Islet of Langerhans (tissue), 1 donor: ENCODE measurements at regions not wholly inside any gene's neighbourhood (a gene's known extent, or its start where the extent isn't known, plus 50 kb on each side); places are given as distances from the start of the nearest gene placed in this dataset.
A peak's percentile ranks its signal among the peaks of the same experiment; 100 is the strongest.
"Not testable (repeated sequence)": the region's sequence is repeated elsewhere in the genome, so short reads cannot be mapped to it uniquely, and the experiment has no call there.

ENCODE experiments used
- FAIRE-seq: peaks from one replicate; lab custom pipeline; 2011; peaks lifted over from hg19 to GRCh38; lab: Jason Lieb, UNC

DNA sequence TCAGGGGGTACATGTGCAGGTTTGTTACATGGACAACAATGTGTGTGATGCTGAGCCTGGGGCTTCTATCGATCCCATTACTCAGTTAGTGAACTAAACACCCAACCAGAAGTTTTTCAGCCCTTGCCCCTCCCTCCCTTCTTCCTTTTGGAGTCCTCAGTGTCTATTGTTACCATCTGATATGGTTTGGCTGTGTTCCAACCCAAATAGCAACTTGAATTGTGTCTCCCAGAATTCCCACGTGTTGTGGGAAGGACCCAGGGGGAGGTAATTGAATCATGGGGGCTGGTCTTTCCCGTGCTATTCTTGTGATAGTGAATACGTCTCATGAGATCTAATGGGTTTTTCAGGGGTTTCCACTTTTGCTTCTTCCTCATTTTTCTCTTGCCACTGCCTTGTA lies 186.3 kb downstream of the AEBP2 start:
- not testable (repeated sequence) for FAIRE-seq

DNA sequence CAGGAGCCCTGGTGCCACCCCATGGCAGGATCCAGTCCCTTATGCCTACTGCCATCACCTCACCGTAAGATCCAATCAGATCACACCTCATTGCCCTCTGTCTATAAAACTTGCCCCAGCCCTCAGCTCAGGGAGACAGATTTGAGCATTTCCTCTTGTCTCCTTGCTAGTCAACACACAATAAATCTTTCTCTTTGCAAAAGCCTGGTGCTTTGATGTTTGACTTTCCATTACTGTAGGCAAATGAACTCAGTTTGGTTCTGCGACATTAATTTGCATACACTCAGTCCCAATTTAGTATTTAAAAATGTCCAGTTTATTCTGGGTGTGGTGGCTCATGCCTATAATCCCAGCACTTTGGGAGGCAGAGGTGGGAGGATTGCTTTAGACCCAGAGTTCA lies 188.4 kb downstream of the AEBP2 start:
- no peak for FAIRE-seq

DNA sequence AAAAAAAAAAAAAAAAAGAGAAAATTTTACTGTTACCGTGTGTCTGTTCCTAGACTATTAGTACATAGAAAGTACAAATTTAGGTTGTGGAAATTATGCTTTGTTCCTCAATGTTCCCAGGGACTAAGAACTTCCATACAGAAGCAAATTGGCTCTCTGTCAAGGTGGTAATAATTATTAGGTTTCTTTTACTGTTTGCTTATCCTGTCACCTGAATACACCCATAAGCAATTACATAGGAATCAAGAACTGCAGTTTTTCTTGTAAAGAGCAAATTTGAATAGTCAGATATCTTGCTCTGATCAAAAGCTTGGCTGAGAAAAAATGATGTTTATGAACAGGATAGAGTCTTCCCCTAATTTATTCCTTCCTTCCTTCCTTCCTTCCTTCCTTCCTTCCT lies 191.2 kb downstream of the AEBP2 start:
- FAIRE-seq = no peak

DNA sequence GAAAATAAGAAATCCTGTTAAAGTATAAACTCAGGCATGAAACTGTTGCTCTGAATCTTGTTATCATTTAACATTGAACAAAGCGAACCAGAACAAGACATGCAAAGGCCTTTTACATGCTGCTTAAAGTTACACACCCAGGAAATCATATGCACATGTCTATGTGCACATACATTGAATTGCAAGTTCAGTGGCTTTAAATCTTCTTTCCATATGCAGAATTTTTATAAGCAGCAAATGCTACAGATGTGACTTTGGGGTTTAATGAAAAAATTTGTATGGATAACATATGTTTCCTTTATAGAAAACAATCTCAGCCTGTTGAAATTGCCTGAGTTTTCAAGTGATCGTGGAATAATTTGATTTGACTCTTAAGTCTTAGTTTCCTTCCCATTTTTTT lies 193.9 kb downstream of the AEBP2 start:
- no peak for FAIRE-seq

DNA sequence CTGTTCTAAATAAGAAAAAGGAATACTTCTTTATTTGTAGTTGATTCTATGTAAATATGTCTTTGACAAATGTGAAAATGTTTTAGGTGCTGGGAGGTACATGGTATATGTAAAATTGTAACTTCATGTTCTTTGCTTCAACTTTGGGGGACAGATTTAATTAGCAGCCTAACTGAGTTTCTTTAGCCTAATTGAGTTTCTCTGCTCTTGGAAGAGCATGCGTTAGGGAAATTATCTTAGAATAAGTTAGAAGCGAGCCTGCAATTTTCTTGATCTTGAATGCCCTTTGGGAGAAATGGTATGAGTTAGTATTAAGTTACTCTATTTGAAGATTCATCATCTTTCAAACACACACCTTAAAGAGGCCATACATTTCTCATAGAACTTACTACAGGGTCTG lies 194.3 kb downstream of the AEBP2 start:
- no peak for FAIRE-seq

DNA sequence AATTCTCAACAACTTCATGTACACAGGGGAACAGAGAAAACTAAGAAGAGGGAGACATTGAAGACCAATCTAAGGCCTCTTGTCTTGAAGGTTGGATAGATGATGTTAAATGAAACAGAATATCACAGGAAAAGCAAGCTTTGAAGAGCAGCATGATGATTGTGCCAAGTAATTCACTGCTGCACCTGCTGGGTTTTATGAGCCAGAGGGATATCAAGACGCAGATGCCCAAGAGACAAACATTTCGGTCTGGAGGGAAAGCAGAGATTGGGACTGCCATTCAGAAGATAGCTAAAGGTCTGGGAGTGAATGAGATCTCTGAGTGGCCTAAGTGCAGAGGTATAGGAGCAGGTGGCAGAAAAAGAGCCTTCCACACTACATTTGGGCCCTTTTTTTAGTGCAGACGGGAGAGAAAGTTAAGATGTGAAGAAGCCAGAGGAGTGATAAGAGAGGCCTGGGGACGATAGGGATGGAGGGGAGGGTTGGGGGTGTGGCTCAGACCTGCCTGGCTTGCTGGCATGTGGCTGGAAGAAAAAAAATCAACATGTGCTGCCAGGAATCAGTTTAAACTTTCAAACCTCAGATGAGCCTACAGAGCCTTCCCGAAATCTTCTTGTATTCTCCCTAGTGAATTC lies 200.6 kb downstream of the AEBP2 start:
- no peak for FAIRE-seq

DNA sequence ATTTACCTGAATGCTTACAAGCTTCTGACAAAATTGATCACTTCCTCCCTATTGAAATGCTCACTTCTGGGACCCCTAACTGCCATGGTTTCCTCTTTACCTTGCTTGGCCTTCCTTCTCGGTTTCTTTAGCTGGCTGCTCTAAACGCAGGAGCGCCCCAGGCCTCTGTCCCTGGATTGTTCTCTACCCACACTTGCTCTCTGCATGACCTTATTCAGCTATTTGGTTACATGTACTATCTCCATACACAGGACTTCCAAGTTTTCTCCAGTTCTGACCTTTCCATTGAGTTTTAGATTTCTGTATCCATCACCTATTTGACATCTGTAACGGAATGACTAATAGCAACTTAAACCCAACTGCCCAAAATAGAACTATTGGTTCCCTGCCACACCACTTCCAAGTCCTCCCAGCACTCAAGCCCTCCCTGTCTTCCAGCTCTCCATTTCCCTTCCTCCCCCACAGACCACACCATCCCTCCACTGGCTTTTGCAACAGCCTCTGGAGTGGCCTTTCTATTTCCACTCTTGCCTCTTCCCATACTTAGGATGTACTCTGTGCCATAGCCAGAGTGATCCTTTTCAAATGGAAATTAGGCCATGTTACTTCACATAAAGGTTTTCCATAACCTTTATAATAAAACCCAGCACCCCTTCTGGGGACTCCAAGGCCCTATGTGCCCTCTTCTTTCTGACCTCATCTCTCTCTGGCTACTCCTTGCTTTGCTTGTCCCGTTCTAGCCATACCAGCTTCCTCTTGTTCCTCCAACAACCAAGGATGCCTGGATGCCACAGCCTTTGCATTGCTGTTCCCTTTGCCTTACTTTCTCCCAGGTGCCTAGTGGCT lies 202.2 kb downstream of the AEBP2 start:
- FAIRE-seq = no peak

DNA sequence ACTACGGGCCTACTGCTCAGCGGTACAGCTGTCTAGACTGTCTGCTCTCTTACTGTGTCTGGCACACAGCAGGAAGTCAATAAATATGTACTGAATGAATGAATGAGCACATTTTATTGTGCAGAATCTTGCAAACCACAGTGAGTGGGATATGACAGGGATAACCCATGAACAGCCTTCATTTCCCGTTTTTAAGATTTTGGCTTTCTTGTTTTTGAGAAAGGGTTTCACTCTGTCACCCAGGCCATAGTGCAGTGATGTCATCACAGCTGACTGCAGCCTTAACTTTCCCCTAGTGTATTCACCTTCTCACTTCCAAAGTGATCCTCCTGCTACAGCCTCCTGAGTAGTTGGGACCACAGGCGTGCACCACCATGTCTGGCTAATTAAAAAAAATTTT lies 203.1 kb downstream of the AEBP2 start:
- no peak for FAIRE-seq

DNA sequence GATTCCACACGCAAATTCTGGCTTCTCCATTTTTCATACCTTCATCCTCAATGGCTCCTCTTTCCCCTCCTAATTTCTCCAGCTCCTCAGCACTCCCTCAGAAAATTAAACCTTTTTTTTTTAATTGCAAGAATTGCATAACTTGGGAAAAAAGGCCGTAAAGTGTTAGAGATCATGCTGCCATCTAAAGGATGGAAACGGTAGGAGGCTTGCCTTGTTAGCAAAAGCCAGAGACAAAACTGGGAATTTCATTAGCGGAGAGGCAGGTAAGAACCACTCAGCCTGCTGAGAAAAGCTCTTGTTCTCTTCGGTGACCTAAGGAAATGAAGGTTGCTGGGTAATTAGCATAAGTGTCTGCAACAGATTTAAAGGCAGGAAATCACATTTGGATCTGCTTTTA lies 204.3 kb downstream of the AEBP2 start:
- peak; percentile 62 for FAIRE-seq

DNA sequence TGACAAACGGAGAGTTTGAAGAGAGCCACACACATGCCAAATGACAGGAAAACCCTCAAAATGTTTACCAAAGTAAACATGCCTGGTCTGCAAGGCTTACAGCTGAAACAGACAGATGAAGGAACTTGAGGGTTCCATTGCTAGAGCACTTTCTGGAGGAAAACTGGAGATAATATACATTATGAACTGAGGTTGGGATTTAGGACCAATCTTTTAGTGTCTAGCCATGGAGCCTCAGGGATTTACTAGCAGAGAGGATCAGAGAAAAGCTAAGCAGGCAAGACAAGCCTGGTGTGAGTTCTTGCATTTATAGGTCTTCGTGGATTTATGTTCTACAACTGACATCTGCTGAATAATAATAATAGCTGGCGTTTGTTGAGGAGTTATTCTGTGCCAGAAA lies 205.3 kb downstream of the AEBP2 start:
- FAIRE-seq = no peak

DNA sequence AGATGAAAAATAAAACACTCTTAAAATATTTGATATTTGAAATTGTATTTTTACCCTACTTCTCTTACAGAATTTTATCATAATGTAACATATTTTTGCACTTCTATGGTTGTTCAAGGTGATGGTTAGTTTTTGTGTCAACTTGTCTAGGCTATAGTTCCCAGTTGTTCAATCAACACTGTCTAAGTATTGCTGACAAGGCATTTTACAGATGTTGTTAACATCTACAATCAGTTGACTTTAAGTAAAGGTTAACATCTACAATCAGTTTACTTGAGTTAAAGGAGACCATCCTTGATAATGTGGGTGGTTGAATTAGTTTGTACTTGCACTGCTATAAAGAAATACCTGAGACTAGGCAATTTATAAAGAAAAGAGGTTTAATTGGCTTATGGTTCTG lies 206.5 kb downstream of the AEBP2 start:
- FAIRE-seq = no peak

DNA sequence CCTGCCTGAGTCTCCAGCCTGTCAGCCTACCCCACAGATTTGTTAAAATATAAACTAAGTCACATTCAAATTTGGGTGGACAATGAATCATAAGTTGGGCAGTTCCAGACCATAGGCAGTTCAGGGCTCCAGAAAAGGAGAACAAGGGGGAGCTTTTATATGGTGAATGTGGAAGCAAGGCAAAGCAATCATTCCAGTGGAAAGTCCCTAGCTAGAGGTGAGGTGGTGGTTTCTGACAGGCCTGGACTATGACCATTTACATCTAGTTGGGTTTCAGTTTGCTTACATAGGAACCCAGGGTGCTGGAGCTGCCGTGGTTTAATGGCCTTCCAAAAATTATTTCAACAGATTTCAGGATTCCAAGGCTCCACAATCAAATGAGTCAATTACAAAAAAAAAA lies 207.3 kb downstream of the AEBP2 start:
- no peak for FAIRE-seq

DNA sequence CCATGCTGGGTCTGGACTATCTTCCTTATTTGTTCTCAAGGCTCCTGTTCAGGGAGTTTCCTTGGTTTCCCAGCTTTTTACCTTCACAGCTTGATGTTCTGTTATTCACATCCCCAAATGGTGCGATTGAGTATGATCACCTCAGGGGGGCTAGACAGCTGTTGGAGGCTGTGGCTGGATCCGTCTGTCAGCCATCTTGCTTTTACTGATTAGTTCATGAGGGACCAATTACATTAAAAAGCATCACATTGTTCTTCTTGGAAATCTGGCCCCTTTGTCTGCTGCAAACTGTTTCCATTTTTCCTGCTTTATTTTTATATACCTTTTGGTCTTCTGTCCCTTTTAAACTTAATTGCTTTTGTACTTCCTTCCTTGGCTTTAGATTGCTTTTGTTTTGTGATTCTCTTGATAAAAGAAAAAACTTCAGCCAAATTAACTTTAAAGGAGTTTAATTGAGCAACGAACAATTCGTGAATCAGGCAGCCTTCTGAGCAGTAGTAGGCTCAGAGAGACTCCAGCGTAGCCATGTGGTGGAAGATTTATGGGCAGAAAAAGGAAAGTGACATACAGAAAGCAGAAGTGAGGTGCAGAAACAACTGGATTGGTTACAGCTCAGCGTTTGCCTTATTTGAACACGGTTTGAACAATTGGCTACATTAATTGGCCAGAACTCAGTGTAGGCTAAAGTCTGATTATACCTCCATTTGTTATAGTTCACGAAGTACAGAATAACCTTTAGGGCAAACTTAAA lies 208.7 kb downstream of the AEBP2 start:
- no peak for FAIRE-seq

DNA sequence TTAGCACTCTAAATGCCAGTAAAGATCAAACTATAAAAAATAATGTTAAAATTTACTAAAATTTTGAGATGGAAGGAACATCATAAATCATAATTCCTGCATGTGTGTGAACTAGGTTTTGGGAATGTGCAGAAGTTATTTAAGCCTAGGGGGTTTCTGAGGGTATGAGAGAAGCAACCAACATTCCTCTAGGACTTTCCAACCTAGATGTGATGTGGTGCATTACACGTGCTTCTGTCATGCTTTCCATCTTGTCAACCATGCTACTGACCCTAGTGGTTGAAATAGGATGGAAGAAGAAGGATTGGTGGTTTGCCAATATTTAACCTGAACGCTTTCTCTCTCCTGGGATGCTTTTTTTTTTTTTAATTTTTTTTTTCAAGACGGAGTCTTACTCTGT lies 209.3 kb downstream of the AEBP2 start:
- no peak for FAIRE-seq

DNA sequence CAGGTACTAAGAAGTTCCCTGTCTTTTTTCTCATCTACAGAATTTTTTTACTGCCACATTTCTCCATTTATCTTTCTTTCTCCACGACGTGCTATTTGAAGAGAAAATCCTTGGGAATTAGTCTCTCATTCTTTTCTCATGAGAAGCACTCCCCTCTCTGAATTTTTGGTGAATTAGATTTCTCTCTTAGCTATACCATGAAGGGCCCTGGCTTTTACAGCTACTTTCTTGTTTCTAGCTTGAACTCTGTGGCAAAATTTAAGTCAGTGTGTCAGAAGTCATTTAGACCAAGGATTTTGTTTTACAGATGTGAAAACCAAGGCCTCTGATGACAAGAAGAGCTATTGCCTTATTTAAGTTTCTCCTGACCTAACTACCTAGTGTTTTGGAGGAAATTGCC lies 213.1 kb downstream of the AEBP2 start:
- no peak for FAIRE-seq

DNA sequence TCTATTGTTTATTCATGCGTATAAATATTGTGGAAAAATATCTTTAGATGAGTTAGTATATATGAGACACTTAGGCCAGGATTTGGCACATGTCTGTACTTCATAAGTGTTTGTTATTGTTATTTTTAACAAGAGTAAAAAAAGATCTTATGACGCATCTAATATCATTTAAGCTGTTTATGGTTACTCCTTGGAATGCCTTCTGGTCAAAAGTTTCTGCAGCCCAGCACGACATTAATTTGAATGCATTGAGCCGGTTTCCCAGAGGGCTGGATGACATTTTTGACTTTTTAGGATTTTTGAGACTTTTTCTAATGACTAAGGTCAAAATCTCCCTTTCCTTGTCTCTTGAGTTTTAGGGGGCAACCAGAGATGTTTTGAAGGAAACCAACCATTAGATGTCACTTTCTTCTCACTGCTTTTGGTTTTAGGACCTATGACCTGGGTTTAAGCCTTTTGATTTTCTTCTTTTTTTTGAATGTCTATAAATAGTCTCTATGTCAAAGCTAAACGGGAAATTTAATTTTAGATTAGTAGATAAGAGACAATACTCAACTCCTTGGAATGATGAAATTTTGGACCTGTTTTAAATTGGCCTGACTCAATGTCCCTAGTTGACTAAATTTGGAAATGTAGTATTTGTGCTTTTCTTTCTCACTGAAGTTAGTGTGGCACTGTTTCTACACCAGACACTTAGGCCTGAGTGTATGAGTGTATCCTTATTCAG lies 215.5 kb downstream of the AEBP2 start:
- no peak for FAIRE-seq

DNA sequence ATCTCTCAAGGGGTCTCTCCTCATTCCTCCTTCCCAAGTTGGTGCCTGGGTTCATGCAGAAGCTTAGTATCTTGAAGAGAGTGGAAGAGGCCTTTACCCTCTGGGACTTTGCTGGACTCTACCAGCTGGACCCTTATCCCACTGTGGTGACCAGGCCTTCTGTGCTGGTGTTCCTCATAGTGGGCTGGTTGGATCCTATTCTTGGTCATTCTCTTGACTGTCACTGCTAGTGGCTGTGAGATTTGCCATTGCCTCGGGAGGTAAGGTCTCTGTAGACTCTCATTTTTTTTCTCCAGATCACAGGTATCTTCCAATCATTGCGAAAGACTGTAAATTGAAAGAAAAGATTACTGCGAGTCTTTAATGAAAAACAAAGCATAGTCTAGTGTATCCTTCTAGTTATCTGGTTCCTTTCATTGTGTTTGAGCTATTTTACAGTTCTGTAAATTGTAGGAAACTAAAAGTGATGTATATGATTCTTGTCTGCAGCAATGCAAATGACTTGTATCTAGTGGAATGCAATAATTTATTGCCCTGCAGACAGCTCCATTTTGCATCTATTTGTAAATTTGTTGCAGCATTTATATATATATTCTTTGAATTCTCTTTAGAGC lies 217.9 kb downstream of the AEBP2 start:
- FAIRE-seq = no peak

DNA sequence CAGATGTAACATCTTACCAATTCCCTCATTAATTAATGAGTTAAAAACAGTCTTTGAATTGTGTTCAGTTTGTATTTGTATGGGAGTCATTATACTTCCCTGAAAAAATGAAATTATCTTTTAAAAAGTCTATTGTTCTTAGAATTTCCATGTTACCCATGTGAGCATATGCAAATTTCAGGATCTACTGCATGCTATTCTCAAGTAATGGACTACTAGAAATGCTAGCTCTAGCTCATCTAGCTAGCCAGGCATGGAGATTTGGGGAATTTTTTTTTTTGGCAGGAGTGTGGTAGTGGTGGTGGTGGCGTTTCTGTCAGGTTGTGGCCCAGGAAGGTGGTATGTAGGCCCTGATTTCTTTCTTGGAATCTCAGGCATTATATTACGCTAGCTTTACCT lies 218.4 kb downstream of the AEBP2 start:
- no peak for FAIRE-seq

DNA sequence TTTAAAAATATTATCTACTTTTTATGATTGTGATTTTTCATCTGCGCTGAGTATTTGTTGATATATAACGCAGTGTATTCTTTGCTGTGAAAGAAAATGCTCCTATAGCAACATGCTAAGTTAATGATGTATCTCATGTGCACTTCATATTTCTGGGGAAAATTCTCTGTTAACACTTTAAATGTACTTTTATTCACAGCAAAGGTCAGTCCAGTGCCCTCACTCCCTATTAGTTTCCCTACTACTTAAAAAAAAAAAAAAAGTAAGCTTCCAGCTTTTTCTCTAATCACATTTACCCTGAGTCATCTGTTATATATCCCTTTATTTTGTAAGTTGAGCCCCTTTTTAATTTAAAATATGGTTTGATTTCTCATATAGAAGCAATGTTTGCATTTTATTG lies 219.8 kb downstream of the AEBP2 start:
- FAIRE-seq = no peak

DNA sequence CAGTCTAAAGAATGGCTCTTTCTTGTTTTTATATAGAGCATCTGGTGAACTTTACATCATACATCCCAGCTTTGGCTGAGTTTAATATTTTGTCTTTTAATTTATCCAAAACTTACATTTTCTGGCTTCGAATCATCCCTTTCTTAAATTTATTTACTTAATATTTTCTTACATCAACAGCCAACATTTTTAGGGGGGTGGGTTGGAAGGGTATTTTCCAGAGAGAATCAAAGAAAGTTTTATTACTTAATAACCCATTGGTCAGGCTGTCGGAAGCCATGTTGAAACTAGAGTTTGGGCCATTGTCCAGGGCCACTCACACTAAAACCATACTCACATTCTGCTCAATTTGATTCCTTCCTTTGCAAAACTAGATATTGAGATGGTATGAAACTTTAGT lies 220.2 kb downstream of the AEBP2 start:
- no peak for FAIRE-seq

DNA sequence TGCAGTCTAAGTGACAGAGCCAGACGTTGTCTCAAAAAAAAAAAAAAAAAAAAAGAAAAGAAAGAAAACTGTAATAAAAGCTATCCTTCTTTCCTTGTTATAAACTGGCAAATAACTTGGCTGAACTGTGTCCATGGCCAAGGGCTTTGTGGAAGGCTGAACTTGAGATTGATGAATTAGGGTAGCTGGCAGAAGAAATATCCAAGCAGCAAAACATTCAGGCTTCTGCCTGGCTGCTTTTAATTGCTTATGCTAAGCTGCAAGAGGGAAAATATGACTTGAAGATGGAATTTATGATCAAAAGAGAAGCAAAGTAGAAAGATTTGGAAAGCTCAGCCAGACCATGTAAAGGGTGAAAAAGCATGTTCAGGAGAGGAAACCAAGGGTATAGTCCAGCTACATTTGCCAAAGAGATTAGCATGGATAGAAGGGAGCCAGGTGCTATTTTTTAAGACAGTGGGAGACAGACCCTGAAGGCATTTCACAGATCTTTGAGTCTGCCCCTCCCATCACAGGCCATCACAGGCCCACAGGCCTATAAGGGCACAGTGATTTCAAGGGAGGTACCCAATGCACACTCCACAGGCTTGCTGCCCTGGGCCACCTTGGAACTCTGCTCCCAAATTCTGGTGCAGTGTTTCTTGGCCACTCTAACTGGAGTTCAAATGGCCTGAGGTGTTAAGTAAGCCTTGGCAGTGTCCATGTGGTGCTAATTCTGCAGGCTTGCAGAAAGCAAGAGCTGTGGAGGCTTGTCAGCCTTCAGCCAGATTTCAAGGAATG lies 226.0 kb downstream of the AEBP2 start:
- FAIRE-seq = no peak
